Breast epithelium (tissue), 4 donors: ENCODE measurements at regions not wholly inside any gene's neighbourhood (a gene's known extent, or its start where the extent isn't known, plus 50 kb on each side); places are given as distances from the start of the nearest gene placed in this dataset.

Experiments
- DNase-seq, 2 donors: peaks; one replicate each; pipeline ENCODE4 v3.0.0-alpha.2; 2019; ENCODE audit warnings: low spot score in 2 of 2
- H3K27ac ChIP-seq, 2 donors: fragments of 200-600 bp; sonication (generic) in 1 of 2; one replicate each; pipeline ENCODE4 v1.5.1; 2016 to 2019; ENCODE audit warnings: mild to moderate bottlenecking in 1 of 2
- H3K27me3 ChIP-seq, 2 donors: fragments of 200-600 bp; sonication (generic) in 1 of 2; one replicate each; pipeline versions ENCODE4 v1.5.1 to v1.6.0; 2017 to 2019; ENCODE audit warnings: control low read depth in 1 of 2, mild to moderate bottlenecking in 1 of 2
- H3K36me3 ChIP-seq: fragments of 200-600 bp; one replicate; pipeline ENCODE4 v1.5.1; 2019
- H3K4me1 ChIP-seq, 2 donors: fragments of 200-600 bp; sonication (generic); one replicate each; pipeline ENCODE4 v1.5.1; 2016 to 2019; ENCODE audit warnings: control low read depth in 1 of 2
- H3K4me3 ChIP-seq, 3 donors: fragments of 200-600 bp; sonication (generic); 1 replicate in 2 of 3; 2 replicates in 1 of 3; pipeline ENCODE4 v1.5.1; 2016 to 2019; ENCODE audit warnings: mild to moderate bottlenecking in 3 of 3, moderate library complexity in 2 of 3
- H3K9me3 ChIP-seq, 2 donors: fragments of 200-600 bp; sonication (generic) in 1 of 2; one replicate each; pipeline ENCODE4 v1.5.1; 2016 to 2019; ENCODE audit warnings: control low read depth in 1 of 2
- POLR2A ChIP-seq: fragments of 450-650 bp; IDR thresholded peaks from one replicate; pipeline ENCODE4 v1.6.1; 2016; ENCODE audit warnings: antibody characterized with exemption, mild to moderate bottlenecking, moderate library complexity
- POLR2AphosphoS5 ChIP-seq, 3 donors: sonication (generic); formaldehyde crosslinking; IDR thresholded peaks; one replicate each; pipeline ENCODE4 v1.6.1; 2017; ENCODE audit warnings: antibody characterized with exemption in 3 of 3
- intact Hi-C: fragments of 100-400 bp; cut with DNase I; formaldehyde crosslinking; loops from one replicate; pipeline ENCODE4 v1.15.1; 2023; ENCODE audit warnings: low total_unique reads
- TF ChIP-seq, protein P1 (sequence below), 3 donors: fragments of 450-650 bp; IDR thresholded peaks; one replicate each; pipeline ENCODE4 v1.5.1; 2016 to 2017; ENCODE audit warnings: antibody characterized with exemption in 3 of 3, mild to moderate bottlenecking in 3 of 3, moderate library complexity in 3 of 3

DNA sequence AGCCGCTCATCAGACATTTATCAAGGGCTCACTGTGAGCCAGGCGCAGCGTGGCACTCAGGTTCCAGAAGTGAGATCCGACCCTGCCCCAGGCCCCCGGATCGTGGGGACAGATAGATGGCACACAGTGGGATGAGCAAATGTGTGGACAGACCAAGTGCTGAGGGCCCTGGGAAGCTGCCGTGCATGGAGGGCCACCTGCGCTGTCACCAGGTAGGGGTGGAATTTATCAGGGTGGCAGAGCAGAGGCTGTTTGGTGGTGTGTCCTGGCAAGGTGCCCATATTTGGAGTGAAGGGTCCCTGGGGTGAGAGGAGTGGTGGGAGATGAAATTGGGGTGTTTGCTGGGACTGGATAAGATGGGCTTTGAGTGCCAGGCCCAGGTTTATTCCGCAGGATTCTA lies 92.8 kb upstream of the HS6ST1 start:
- intact Hi-C loops: no loop called here
- no peaks in the 10 kb centered on the region for H3K36me3 ChIP-seq
- H3K4me3 ChIP-seq: no peak overlapping the region
- no peaks in the 10 kb centered on the region for H3K27me3 ChIP-seq
- no peak overlapping the region for H3K27ac ChIP-seq
- peaks cover 0 to 4% of the 10 kb centered on the region in 2 donors for H3K9me3 ChIP-seq
- no peak for DNase-seq
- TF ChIP-seq POLR2A (no peak), POLR2AphosphoS5 (IDR thresholded peaks at IDR 0.05) (no peak)
- TF ChIP-seq, protein P1, sequence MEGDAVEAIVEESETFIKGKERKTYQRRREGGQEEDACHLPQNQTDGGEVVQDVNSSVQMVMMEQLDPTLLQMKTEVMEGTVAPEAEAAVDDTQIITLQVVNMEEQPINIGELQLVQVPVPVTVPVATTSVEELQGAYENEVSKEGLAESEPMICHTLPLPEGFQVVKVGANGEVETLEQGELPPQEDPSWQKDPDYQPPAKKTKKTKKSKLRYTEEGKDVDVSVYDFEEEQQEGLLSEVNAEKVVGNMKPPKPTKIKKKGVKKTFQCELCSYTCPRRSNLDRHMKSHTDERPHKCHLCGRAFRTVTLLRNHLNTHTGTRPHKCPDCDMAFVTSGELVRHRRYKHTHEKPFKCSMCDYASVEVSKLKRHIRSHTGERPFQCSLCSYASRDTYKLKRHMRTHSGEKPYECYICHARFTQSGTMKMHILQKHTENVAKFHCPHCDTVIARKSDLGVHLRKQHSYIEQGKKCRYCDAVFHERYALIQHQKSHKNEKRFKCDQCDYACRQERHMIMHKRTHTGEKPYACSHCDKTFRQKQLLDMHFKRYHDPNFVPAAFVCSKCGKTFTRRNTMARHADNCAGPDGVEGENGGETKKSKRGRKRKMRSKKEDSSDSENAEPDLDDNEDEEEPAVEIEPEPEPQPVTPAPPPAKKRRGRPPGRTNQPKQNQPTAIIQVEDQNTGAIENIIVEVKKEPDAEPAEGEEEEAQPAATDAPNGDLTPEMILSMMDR (IDR thresholded peaks at IDR 0.05): no peak
- H3K4me1 ChIP-seq: no peaks in the 10 kb centered on the region

DNA sequence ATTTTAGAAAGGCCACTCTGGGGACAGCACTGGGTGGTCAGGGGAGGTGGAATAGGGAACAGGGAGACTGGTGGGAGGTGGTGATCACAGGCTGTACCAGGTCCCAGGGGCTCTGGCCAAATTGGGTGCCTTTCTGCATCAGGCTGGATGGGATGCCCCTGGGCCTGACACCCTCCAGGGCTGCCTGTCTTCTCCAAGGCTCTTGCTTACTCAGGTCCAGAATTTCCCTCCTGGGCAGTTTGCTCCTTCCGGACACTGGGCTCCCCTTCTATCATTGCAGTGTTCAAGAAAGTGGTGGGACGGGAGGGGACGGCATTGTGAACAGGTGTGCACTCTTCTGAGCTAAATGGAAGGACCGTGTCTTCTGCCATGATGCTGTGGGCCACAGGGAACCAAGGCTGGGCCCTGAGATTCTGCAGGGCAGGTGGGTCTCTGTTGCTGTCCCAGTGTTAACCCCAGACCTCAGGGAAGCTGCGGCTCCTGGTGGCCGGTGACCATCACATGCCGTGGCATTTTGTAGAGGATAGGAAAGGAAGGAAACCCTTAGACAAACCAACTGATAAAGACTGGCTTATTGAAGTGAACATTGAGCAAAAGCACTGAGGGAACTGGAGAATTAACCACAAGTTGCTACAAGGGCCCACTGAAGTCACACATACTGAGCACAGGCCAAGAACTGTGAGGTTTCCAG lies 93.7 kb upstream of the HS6ST1 start:
- H3K4me1 ChIP-seq: no peaks in the 10 kb centered on the region
- TF ChIP-seq, protein P1 (IDR thresholded peaks at IDR 0.05): no peak
- TF ChIP-seq POLR2AphosphoS5 (IDR thresholded peaks at IDR 0.05) (no peak), POLR2A (no peak)
- intact Hi-C loops: no loop called here
- H3K27ac ChIP-seq: no peak overlapping the region
- no peak for DNase-seq
- H3K36me3 ChIP-seq: no peaks in the 10 kb centered on the region
- no peak overlapping the region for H3K4me3 ChIP-seq
- peaks cover 0 to 4% of the 10 kb centered on the region in 2 donors for H3K9me3 ChIP-seq
- H3K27me3 ChIP-seq: no peaks in the 10 kb centered on the region

DNA sequence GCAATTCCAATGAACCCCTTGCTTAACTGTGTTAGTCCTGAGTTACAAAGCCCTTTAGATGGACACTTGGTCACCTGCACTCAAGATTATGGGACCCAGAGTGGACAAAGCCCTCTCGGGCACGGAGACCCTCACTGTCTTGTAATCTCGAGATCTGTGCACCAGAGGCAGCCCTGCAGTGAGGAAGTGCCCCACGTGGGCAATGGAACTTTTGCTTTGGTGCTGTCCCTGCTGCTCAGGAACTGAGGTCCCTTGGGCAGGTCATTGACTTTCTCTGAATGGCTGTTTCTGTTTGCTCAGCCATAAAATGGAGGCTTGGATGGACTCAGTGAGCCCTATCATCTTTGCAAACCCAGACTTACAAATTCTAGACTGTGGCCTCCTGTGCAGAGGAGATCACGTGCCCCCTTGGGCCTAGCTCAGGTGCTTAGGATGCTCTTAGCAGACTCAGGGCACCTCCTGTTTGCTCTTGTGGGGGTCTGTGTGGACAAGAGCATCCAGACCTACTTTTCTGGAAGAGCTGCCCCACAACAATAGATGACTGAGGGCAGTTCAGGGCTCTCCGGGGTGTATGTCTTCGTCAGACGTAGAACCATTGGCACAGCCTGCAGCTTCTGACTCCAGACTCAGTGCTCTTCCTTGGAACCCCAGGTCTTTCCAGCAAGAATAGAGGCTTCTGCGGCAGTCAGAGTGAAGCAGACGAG lies 94.5 kb upstream of the HS6ST1 start:
- Histone ChIP-seq H3K4me1 (no peaks in the 10 kb centered on the region), H3K9me3 (peaks cover 0 to 4% of the 10 kb centered on the region in 2 donors), H3K36me3 (no peaks in the 10 kb centered on the region), H3K27me3 (no peaks in the 10 kb centered on the region), H3K27ac (no peak overlapping the region), H3K4me3 (no peak overlapping the region)
- intact Hi-C loops: no loop called here
- TF ChIP-seq, protein P1 (IDR thresholded peaks at IDR 0.05): no peak
- TF ChIP-seq POLR2A: no peak
- TF ChIP-seq POLR2AphosphoS5 (IDR thresholded peaks at IDR 0.05): no peak
- no peak for DNase-seq

DNA sequence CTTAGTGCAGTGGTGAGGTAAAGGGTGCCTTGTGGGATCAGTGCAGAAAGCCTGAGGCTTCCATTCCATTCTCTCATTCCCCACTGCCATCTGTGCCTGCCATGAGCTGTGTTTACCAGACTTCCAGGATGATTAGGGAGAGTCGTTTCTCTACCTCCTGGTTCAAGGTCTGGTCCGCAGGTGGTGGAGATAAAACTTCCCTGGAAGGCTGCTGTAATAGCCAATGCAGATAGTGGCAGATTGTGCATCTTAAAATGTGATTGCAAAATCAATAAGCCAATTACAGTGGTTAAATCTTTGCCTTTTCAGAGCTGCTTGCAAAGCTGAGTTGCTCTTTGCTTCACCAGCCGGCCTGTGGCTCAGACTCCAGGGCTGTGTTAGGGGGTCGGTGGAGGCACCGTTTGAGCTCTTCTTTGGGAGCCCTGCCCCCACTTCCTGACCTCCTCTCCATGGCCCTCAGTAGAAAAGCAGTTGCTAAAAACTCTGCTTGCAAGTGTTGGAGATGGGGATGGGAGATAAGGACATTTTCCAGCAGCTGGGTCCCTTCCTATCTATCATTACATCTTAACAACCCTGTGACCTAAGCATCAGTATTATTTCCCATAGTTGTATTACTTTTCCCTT lies 95.2 kb upstream of the HS6ST1 start:
- no peaks in the 10 kb centered on the region for H3K4me1 ChIP-seq
- no peak for DNase-seq
- no peak overlapping the region for H3K27ac ChIP-seq
- intact Hi-C loops: no loop called here
- H3K27me3 ChIP-seq: no peaks in the 10 kb centered on the region
- TF ChIP-seq, protein P1 (IDR thresholded peaks at IDR 0.05): no peak
- no peak for TF ChIP-seq POLR2A
- TF ChIP-seq POLR2AphosphoS5 (IDR thresholded peaks at IDR 0.05): no peak
- peaks cover 0 to 4% of the 10 kb centered on the region in 2 donors for H3K9me3 ChIP-seq
- H3K36me3 ChIP-seq: no peaks in the 10 kb centered on the region
- H3K4me3 ChIP-seq: no peak overlapping the region

DNA sequence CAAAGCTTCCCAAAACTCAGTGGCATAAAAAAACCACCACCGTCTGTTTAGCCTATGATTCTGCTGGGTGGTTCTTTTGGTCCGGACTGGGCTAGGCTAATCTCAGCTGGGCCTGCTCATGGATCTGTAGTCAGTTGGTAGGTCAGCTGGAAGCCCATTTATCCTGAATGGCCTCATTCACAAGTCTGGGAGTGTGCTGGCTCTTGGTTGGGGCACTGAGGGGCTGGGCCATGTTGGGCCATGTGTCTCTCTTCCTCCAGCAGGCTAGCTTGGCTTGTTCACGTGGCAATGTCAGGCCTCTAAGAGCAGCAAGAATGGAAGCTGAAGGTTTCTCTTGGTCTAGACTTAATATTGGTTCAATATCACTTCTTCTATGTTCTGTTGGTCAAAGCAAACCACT lies 95.7 kb upstream of the HS6ST1 start:
- no peak for DNase-seq
- intact Hi-C loops: no loop called here

More for the DNA sequence above, 95.7 kb upstream of the HS6ST1 start:
- TF ChIP-seq, protein P1 (IDR thresholded peaks at IDR 0.05): no peak
- TF ChIP-seq POLR2A (no peak), POLR2AphosphoS5 (IDR thresholded peaks at IDR 0.05) (no peak)
- no peaks in the 10 kb centered on the region for H3K27me3 ChIP-seq
- no peak overlapping the region for H3K27ac ChIP-seq
- no peak overlapping the region for H3K4me3 ChIP-seq
- no peaks in the 10 kb centered on the region for H3K36me3 ChIP-seq
- no peaks in the 10 kb centered on the region for H3K4me1 ChIP-seq
- peaks cover 0 to 4% of the 10 kb centered on the region in 2 donors for H3K9me3 ChIP-seq
